GM12873 (cell line): ENCODE measurements at regions not wholly inside any gene's neighbourhood (a gene's known extent, or its start where the extent isn't known, plus 50 kb on each side); places are given as distances from the start of the nearest gene placed in this dataset.

Experiments used
- TF ChIP-seq, protein P1 (sequence below): IDR thresholded peaks from 2 replicates; pipeline ENCODE4 v1.5.1; 2012; ENCODE audit warnings: low read depth, mild to moderate bottlenecking, moderate library complexity, low read length, control low read depth; ENCODE audit not compliant: insufficient read depth; ENCODE audit errors: missing control alignments

DNA sequence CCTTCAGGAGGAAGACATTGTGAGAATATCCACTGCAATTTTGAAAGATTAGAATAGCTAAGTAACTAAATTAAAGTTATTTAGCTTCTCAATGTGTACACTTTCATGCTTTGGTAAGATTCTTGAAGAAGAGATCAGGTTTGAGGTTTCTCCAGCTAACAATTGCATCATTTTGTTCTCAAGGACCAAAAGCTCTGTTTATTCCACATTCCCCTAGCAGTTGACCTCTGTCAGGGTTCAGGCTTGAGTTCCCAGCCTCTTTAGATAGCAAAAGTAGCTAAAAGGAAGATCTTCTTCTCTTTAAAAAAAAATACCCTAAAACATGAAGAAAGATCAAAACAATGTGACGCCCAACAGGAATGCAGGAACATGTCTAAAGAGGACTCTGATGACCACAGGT lies 179.4 kb upstream of the IGFBP3 start:
- TF ChIP-seq, protein P1, sequence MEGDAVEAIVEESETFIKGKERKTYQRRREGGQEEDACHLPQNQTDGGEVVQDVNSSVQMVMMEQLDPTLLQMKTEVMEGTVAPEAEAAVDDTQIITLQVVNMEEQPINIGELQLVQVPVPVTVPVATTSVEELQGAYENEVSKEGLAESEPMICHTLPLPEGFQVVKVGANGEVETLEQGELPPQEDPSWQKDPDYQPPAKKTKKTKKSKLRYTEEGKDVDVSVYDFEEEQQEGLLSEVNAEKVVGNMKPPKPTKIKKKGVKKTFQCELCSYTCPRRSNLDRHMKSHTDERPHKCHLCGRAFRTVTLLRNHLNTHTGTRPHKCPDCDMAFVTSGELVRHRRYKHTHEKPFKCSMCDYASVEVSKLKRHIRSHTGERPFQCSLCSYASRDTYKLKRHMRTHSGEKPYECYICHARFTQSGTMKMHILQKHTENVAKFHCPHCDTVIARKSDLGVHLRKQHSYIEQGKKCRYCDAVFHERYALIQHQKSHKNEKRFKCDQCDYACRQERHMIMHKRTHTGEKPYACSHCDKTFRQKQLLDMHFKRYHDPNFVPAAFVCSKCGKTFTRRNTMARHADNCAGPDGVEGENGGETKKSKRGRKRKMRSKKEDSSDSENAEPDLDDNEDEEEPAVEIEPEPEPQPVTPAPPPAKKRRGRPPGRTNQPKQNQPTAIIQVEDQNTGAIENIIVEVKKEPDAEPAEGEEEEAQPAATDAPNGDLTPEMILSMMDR = no peak

GRCh38 chr7:46099076-46099475 lies 178.0 kb upstream of the IGFBP3 start:
- TF ChIP-seq, protein P1 = no peak

DNA sequence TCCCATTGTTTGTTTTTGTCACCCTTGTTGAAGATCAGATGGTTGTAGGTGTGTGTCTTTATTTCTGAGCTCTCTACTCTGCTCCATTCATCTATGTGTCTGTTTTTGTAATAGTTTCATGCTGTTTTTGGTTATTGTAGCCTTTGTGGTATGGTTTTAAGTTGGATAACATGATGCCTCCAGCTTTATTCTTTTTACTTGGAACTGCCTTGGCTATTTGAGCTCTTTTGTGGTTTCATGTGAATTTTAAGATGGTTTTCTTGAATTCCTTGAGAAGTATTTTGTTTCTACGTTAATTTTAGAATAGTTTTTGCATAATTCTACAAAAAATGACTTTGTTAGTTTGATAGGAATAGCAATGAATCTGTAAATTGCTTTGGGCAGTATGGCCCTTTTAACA lies 170.0 kb upstream of the IGFBP3 start:
- TF ChIP-seq, protein P1 = no peak

- TF ChIP-seq, protein P1 = no peak
Observed at GRCh38 chr7:46089281-46089680, 168.2 kb upstream of the IGFBP3 start.

DNA sequence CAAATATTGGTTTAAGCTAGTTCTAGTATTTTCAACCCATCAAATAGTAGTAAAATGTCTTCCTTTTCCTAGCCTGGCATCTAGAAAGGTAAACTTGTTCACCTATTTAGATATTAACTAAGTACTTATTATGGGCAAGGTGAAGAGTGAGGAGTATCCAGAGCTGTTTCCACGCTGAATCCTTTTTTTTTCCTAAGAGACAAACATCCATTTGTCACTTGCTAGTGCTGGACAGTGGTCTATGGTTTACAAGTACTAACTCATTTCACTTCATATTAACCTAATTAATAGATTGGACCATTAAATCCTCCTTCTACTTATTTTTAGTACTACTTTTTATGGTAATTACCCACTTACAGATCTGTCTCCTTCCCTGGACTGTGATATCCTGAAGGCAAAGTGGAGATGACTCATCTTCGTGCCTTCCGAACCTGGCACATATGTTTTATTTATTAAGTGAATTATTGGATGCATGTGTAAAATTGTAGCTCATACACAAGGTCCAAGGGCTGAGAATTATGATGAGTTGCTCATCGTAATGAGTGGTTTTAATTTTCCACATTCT lies 159.6 kb upstream of the IGFBP3 start:
- TF ChIP-seq, protein P1 = no peak

GRCh38 chr7:46079421-46079820 lies 158.3 kb upstream of the IGFBP3 start:
- TF ChIP-seq, protein P1 = no peak

DNA sequence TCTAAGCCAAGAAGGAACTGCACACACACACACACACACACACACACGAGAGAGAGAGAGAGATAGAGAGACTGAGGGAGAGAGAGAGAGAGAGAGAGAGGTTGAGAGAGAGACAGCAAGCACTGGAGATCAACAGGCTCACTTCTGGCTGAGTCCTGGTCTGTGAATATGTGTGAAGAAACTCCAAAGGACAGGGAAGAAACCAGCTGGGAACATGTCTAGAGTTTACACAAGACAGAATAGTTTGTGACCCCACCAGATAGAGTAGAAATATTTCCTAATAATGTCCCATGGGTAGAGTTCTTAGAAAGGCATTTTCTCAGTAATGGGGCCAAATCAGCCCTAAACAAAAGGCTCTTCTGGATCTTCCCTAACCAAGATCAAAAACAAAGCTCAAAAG lies 155.5 kb upstream of the IGFBP3 start:
- TF ChIP-seq, protein P1 = no peak
